ENCODE measurements at regions not wholly inside any gene's neighbourhood (a gene's known extent, or its start where the extent isn't known, plus 50 kb on each side); places are given as distances from the start of the nearest gene placed in this dataset.

DNA sequence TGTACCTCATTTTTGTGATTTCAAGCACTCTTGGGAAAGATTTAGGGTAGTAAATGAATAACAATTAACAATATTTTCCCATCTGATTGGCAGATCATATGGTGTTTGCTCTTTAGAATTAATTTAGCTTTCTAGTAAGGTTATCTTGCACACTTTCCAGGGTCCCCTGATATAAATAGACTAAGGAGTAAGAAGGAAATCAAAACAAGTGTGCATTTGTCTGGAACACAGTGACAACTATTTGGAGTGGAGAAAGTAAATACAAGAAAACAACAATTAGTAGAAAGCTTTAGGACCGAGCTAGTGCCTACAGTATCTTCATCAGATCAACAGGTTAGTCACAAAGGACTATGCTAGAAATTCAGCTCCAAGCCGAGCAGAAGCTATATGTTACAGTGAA is 429.5 kb downstream of the COG6 start:
- DNase-seq = no peak

DNA sequence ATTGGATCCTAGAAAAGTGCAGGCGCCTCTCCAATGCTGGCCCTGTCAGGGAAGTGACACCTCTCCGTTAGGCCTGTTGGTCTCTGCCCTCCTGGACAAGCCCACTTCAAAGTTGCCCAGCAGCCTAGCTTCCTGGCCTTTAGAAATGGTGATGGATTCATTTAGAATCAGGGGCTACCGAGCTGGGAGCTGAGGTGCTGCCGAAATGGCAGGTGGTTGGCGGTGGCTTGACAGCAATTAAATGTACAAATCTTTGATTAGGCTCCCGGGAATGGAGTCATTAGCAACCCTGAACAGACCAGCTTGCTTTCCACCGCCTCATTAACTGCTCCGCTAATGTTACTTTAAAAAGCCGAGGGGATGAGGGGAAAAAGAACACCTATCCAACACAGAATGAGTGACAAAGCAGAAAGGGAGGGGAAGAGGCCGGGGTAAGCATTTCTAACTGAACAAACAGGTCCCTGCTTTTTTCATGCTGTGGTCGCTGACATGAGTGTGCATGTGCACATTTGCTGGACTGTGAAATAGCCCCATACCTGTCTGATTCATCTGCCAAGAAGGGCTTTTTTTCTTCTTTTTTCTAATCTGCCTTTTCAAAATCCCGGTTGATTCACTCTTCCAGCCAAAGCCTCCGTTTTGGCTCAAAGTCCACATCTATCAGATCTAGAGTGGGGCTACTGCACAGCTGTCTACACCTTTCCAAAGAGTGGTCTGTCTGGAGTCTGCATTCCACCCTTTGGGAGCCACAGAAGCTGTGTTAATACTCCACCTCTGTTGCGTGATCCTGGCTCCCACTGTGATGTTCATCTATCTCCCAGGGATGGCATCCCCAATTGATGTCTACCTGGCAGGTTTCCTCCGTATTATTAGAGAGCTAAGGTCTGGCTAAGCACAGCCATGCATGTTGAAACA is 431.9 kb downstream of the COG6 start:
- no peak for DNase-seq

GRCh38 chr13:40094056-40094455 is 438.6 kb downstream of the COG6 start:
- DNase-seq = no peak

- DNase-seq = no peak
These were observed 440.4 kb downstream of the COG6 start for GRCh38 chr13:40095695-40096356.

- DNase-seq = no peak
These were observed 441.0 kb downstream of the COG6 start for GRCh38 chr13:40096357-40096901.

DNA sequence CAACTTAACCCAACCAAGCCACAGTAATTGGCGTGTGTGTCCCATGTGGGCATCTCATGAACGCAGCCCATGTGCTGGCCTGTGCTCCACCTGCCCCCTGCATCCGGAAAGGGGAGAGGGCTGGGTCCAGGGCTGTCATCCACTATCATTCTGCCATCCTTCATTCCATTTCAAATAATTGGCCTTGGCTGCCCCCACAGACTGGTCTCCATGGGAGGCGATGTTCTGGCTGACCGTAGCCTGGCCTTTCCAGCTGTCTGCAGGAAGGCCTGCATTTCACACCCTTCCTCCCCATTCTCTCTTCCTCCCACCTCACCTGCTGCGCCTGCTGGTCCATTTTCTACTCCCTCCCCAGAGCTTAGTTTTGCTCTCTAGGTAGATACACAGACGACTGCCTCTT is 442.8 kb downstream of the COG6 start:
- no peak for DNase-seq

GRCh38 chr13:40101708-40102359 is 446.4 kb downstream of the COG6 start:
- no peak for DNase-seq

GRCh38 chr13:40102360-40102727 is 446.9 kb downstream of the COG6 start:
- DNase-seq = no peak

- peak; percentile 81 for DNase-seq
These were observed 447.4 kb downstream of the COG6 start for GRCh38 chr13:40102854-40103253.

GRCh38 chr13:40103864-40104263 is 448.4 kb downstream of the COG6 start:
- no peak for DNase-seq

- no peak for DNase-seq
These were observed 449.8 kb downstream of the COG6 start for GRCh38 chr13:40105231-40105630.

DNA sequence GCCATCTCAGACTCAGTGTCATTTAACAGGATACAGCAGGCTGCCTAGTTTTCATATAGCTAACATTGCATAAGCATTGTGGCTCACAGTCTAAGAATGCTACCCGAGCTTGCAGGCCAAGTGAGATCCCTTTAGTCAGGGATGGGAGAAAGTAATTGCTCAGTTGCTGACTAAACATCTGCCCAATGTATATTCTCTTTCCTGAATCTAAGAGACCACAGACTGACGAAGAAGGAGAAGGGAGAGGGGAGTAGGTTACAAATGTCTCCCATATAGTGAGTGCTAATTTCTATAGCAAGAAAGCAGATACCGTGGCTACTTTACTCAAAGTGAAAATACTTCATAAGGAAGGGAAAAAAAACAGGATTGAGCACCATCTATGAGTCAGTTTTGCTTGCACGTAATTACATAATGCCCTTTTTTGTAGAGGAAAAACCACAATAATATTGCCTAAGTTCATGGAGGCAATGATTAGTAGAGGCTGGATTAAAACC is 453.9 kb downstream of the COG6 start:
- peak; percentile 52 for DNase-seq

DNA sequence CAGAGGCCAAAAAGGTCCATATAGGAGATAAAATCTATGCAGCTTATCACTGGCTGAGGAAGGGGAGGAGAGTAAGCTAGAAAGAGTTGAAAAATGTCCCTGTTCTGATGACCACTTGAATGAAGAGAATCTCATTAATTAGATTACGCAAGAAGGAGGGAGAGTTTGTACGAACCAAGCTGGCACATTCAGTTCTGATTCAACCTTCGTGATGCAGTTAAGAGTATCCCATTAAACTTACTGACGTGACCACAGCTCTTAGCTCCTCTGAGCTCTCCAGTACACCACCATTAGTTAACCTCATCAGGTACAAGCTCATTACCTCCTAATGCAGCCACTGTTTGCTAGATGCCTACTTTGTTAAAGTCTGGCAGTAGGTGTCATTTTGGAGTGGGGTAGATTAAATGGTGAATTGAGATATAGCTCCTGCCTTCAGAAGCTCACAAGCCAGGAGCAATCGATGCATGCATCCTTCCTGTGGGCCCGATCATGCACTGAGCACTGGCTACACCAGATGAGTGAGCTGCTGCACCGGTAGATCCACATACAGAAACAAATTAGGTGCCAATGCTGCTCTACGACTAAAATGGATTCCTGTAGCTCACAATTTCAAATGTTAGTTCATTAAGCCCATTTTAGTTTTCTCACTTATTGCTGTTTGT is 458.3 kb downstream of the COG6 start:
- DNase-seq = no peak

- no peak for DNase-seq
These were observed 458.9 kb downstream of the COG6 start for GRCh38 chr13:40114305-40114896.

GRCh38 chr13:40115426-40115825 is 460.0 kb downstream of the COG6 start:
- no peak for DNase-seq

DNA sequence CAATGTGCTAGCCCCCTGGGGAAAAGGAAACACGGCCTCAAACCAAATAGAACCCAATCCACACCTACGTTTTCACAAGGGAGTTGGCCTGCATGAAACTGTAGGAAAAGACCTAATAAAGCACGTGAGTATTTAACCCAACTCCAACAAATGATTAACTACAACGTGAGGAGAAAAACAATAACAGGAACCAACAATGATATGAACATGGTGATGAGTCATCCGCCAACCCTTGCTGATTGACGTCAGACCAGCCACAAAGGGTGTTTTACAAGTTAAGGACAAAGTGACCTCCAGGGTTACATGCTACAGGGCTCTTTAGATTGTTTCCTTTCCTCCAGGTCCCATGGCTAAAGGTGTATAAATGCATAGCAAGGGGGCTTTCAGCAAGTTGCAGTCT is 460.5 kb downstream of the COG6 start:
- DNase-seq = peak; percentile 65

GRCh38 chr13:40118337-40118736 is 462.9 kb downstream of the COG6 start:
- no peak for DNase-seq

GRCh38 chr13:40119852-40120251 is 464.4 kb downstream of the COG6 start:
- no peak for DNase-seq

- no peak for DNase-seq
These were observed 464.8 kb downstream of the COG6 start for GRCh38 chr13:40120288-40120687.

DNA sequence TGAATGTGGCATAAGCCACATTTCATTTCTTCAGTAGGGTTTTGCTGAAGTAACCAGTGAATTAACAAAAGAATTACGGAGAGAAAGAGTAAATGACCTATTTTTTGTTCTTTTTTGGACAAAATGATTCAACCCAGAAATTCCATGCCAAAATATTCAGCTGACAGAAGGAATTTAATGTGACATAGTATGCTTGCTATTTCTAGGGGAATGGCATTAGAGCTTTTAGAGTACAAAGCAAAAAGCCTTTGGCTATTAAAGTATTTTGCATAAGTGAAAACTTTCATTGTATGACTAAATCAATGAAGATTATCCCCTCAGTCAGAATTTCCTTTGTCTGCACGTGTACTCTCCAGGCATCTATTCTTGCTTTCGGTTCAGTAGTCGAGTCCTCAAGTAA is 465.3 kb downstream of the COG6 start:
- no peak for DNase-seq

DNA sequence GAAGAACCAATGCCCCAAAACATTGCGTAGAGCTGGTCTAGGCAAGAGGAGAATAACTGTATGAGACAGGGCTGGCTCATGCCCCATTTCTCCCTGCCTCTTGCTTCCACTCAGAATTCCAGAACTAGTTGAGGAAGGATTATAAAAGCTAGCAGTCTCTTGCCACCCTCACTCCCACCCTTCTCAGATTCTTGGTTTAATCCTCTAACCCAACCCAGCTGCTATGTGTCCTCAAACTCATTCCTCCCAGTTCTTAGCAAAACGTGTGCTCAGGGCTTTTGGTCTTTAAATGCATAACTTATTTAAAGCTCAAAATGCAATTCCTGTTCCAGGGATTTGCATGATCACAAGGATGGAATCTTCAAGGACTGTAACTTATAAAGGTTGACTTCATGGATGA is 466.3 kb downstream of the COG6 start:
- DNase-seq = no peak

GRCh38 chr13:40123962-40124632 is 468.6 kb downstream of the COG6 start:
- DNase-seq = no peak

Measured in islet precursor cell (in vitro differentiated cells).